ENCODE measurements at regions not wholly inside any gene's neighbourhood (a gene's known extent, or its start where the extent isn't known, plus 50 kb on each side); places are given as distances from the start of the nearest gene placed in this dataset.

DNA sequence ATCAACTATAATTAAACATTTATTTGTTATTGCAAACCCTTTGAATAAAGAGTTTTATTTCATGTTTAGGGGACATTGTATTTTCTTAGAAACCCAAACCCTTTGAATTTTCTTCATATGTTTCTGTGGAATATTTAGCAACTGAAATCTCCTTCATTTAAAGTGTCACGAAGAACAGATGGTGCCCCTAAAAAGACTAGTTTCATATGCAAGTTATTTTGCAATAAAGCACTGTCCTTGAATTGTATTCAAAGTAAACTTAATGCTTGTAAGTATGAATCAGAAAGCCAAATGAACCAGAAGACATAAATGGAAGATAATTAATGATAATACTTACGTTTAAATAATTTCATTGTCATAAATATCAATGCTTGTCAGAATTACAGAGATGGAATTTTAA is 151.9 kb upstream of the CWC22 start:
- TF ChIP-seq, protein P1, sequence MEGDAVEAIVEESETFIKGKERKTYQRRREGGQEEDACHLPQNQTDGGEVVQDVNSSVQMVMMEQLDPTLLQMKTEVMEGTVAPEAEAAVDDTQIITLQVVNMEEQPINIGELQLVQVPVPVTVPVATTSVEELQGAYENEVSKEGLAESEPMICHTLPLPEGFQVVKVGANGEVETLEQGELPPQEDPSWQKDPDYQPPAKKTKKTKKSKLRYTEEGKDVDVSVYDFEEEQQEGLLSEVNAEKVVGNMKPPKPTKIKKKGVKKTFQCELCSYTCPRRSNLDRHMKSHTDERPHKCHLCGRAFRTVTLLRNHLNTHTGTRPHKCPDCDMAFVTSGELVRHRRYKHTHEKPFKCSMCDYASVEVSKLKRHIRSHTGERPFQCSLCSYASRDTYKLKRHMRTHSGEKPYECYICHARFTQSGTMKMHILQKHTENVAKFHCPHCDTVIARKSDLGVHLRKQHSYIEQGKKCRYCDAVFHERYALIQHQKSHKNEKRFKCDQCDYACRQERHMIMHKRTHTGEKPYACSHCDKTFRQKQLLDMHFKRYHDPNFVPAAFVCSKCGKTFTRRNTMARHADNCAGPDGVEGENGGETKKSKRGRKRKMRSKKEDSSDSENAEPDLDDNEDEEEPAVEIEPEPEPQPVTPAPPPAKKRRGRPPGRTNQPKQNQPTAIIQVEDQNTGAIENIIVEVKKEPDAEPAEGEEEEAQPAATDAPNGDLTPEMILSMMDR (IDR thresholded peaks at IDR 0.05) = no peak
- no peak for TF ChIP-seq EP300 (IDR thresholded peaks at IDR 0.05)
- no peak for TF ChIP-seq POLR2A (IDR thresholded peaks at IDR 0.05)
